K562 (cell line): ENCODE measurements at regions not wholly inside any gene's neighbourhood (a gene's known extent, or its start where the extent isn't known, plus 50 kb on each side); places are given as distances from the start of the nearest gene placed in this dataset.

Experiments
- CEBPB ChIP-seq: fragments of 450-650 bp; IDR thresholded peaks from 2 replicates; pipeline ENCODE4 v1.6.1; 2016; ENCODE audit warnings: missing genetic modification characterization, missing compliant biosample characterization
- KDM1A ChIP-seq, 2 experiments: fragments of 450-650 bp; IDR thresholded peaks; 2 replicates each; pipeline ENCODE4 v1.6.1; 2016; ENCODE audit warnings: mild to moderate bottlenecking in 2 of 2
- MCM5 ChIP-seq: fragments of 450-650 bp; IDR thresholded peaks from 2 replicates; pipeline ENCODE4 v1.6.1; 2016; ENCODE audit warnings: low read depth
- MTA3 ChIP-seq: fragments of 450-650 bp; formaldehyde crosslinking; IDR thresholded peaks from 2 replicates; pipeline ENCODE4 v1.6.1; 2017; ENCODE audit warnings: mild to moderate bottlenecking, borderline replicate concordance
- NBN ChIP-seq: fragments of 450-650 bp; IDR thresholded peaks from 2 replicates; pipeline ENCODE4 v1.6.1; 2016; ENCODE audit warnings: low read depth, mild to moderate bottlenecking
- NCOA2 ChIP-seq, 2 experiments: fragments of 450-650 bp; IDR thresholded peaks; 2 replicates each; pipeline ENCODE4 v1.6.1; 2018; ENCODE audit warnings: mild to moderate bottlenecking in 2 of 2, moderate library complexity in 1 of 2; ENCODE audit not compliant: partially characterized antibody in 2 of 2
- POLR2A ChIP-seq: fragments of 450-650 bp; conservative IDR thresholded peaks from 2 replicates; pipeline ENCODE4 v1.6.1; 2016
- RAD51 ChIP-seq: fragments of 450-650 bp; IDR thresholded peaks from 2 replicates; pipeline ENCODE4 v1.7.1; 2016; ENCODE audit warnings: low read depth, mild to moderate bottlenecking, borderline replicate concordance
- RFX5 ChIP-seq: IDR thresholded peaks from 2 replicates; pipeline ENCODE4 v1.6.1; 2011; ENCODE audit warnings: low read depth, mild to moderate bottlenecking, improper control_type of control experiment, low read length
- ZNF785 ChIP-seq: fragments of 250-450 bp; sonication (Bioruptor Pico); IDR thresholded peaks from 2 replicates; pipeline ENCODE4 v1.4.0; 2020; ENCODE audit warnings: mild to moderate bottlenecking
- TF ChIP-seq, protein P1 (sequence below), 2 experiments: fragments of 450-650 bp in 1 of 2; sonication (generic) in 1 of 2; formaldehyde crosslinking in 1 of 2; IDR thresholded peaks; 2 replicates each; pipeline versions ENCODE4 v1.7.1 to v1.9.0; 2016 to 2022; ENCODE audit warnings: inconsistent platforms in 1 of 2, mild to moderate bottlenecking in 1 of 2, missing genetic modification reagents in 1 of 2
- TF ChIP-seq, protein P2 (sequence below): fragments of 450-650 bp; IDR thresholded peaks from 2 replicates; pipeline ENCODE4 v1.6.1; 2018; ENCODE audit warnings: mild to moderate bottlenecking, low read depth; ENCODE audit not compliant: partially characterized antibody
- TF ChIP-seq, protein P3 (sequence below): fragments of 450-650 bp; IDR thresholded peaks from 2 replicates; pipeline ENCODE4 v1.6.1; 2016; ENCODE audit warnings: low read depth, mild to moderate bottlenecking, moderate library complexity

DNA sequence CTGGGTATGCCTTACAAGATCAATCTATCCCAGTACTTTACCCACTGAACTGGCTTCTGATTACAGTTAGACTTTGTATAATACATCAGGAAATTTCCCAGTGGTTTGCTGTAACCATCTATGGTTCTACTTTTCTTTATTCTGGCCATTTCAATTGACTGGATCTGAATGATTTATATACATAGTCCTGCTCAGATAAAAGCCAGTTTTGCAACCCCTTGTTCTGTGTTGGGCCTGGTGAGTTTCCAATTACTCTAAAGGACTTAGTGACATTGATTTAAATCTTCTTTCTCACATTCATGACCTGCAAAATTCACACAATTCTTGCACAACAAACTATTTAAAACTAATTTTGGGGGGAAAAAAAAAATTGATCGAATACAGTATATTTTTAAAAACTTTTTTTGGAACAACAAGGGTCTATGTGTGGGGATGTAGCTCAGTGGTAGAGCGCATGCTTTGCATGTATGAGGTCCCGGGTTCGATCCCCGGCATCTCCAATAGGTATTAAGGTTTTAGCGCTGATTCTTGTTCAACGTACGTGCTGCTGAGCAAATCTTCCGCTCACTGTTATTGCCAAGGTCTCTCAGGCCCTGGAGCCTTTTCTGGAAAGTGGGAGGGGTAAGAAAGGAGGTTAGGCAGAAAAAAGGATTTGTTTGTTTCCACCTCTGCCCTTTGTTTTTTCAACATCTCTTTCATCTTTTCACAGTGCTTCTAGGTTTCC, 117.5 kb downstream of the GPX5 start (continued):
- TF ChIP-seq, protein P1, sequence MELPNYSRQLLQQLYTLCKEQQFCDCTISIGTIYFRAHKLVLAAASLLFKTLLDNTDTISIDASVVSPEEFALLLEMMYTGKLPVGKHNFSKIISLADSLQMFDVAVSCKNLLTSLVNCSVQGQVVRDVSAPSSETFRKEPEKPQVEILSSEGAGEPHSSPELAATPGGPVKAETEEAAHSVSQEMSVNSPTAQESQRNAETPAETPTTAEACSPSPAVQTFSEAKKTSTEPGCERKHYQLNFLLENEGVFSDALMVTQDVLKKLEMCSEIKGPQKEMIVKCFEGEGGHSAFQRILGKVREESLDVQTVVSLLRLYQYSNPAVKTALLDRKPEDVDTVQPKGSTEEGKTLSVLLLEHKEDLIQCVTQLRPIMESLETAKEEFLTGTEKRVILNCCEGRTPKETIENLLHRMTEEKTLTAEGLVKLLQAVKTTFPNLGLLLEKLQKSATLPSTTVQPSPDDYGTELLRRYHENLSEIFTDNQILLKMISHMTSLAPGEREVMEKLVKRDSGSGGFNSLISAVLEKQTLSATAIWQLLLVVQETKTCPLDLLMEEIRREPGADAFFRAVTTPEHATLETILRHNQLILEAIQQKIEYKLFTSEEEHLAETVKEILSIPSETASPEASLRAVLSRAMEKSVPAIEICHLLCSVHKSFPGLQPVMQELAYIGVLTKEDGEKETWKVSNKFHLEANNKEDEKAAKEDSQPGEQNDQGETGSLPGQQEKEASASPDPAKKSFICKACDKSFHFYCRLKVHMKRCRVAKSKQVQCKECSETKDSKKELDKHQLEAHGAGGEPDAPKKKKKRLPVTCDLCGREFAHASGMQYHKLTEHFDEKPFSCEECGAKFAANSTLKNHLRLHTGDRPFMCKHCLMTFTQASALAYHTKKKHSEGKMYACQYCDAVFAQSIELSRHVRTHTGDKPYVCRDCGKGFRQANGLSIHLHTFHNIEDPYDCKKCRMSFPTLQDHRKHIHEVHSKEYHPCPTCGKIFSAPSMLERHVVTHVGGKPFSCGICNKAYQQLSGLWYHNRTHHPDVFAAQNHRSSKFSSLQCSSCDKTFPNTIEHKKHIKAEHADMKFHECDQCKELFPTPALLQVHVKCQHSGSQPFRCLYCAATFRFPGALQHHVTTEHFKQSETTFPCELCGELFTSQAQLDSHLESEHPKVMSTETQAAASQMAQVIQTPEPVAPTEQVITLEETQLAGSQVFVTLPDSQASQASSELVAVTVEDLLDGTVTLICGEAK (IDR thresholded peaks at IDR 0.05), result peak; percentile 73
- TF ChIP-seq, protein P1 (CRISPR knock-in tag; IDR thresholded peaks at IDR 0.05), result no peak
- TF ChIP-seq NCOA2 (IDR thresholded peaks at IDR 0.05; ENCODE audit: partially characterized antibody in 2 of 2) (peak in 1 of 2 experiments; percentile 55), MCM5 (no peak), CEBPB (peak; percentile 48; the same call in 1 of the 2 replicates), KDM1A (IDR thresholded peaks at IDR 0.05) (peak in 1 of 2 experiments; percentile 22; a peak in 1 of 4 replicates), ZNF785 (CRISPR knock-in tag) (no peak), MTA3 (0 out of 2 replicates have a peak, but pooled peaks have one; percentile 23), POLR2A (0 out of 2 replicates have a peak, but pooled peaks have one; percentile 32), RAD51 (no peak), NBN (peak; percentile 39; the same call in 1 of the 2 replicates), RFX5 (0 out of 2 replicates have a peak, but pooled peaks have one; percentile 11)
- TF ChIP-seq, protein P2, sequence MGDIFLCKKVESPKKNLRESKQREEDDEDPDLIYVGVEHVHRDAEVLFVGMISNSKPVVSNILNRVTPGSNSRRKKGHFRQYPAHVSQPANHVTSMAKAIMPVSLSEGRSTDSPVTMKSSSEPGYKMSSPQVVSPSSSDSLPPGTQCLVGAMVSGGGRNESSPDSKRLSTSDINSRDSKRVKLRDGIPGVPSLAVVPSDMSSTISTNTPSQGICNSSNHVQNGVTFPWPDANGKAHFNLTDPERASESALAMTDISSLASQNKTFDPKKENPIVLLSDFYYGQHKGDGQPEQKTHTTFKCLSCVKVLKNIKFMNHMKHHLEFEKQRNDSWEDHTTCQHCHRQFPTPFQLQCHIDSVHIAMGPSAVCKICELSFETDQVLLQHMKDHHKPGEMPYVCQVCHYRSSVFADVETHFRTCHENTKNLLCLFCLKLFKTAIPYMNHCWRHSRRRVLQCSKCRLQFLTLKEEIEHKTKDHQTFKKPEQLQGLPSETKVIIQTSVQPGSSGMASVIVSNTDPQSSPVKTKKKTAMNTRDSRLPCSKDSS, result no peak
- TF ChIP-seq, protein P3, sequence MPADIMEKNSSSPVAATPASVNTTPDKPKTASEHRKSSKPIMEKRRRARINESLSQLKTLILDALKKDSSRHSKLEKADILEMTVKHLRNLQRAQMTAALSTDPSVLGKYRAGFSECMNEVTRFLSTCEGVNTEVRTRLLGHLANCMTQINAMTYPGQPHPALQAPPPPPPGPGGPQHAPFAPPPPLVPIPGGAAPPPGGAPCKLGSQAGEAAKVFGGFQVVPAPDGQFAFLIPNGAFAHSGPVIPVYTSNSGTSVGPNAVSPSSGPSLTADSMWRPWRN, result 0 out of 2 replicates have a peak, but pooled peaks have one; percentile 18
